Mucosa of rectum (tissue), 2 donors: ENCODE measurements at regions not wholly inside any gene's neighbourhood (a gene's known extent, or its start where the extent isn't known, plus 50 kb on each side); places are given as distances from the start of the nearest gene placed in this dataset.
"Not testable (repeated sequence)": the region's sequence is repeated elsewhere in the genome, so short reads cannot be mapped to it uniquely, and the experiment has no call there.

Experiments used
- H3K27ac ChIP-seq, 2 donors: one replicate each; pipeline ENCODE4 v1.7.0; 2013; ENCODE audit warnings: inconsistent platforms in 2 of 2, low read depth in 2 of 2, low read length in 2 of 2
- H3K27me3 ChIP-seq, 2 donors: one replicate each; pipeline ENCODE4 v1.7.0; 2013; ENCODE audit warnings: low read length in 2 of 2; ENCODE audit not compliant: control insufficient read depth in 2 of 2, insufficient read depth in 2 of 2
- H3K36me3 ChIP-seq, 2 donors: one replicate each; pipeline ENCODE4 v1.7.0; 2013; ENCODE audit warnings: low read length in 2 of 2; ENCODE audit not compliant: control insufficient read depth in 2 of 2, insufficient read depth in 2 of 2
- H3K4me1 ChIP-seq, 2 donors: one replicate each; pipeline ENCODE4 v1.7.0; 2013; ENCODE audit warnings: low read length in 2 of 2, mild to moderate bottlenecking in 1 of 2; ENCODE audit not compliant: control insufficient read depth in 2 of 2, insufficient read depth in 2 of 2
- H3K4me3 ChIP-seq, 2 donors: one replicate each; pipeline ENCODE4 v1.7.0; 2013; ENCODE audit warnings: low read length in 2 of 2
- H3K9ac ChIP-seq, 2 donors: one replicate each; pipeline ENCODE4 v1.7.0; 2013; ENCODE audit warnings: low read length in 2 of 2, low read depth in 1 of 2, mild to moderate bottlenecking in 1 of 2
- H3K9me3 ChIP-seq, 2 donors: one replicate each; pipeline ENCODE4 v1.7.0; 2013; ENCODE audit warnings: low read length in 2 of 2; ENCODE audit not compliant: control insufficient read depth in 2 of 2
- donor health status: healthy.
- donor health status: Normal muscosa, but diverticular disease.

DNA sequence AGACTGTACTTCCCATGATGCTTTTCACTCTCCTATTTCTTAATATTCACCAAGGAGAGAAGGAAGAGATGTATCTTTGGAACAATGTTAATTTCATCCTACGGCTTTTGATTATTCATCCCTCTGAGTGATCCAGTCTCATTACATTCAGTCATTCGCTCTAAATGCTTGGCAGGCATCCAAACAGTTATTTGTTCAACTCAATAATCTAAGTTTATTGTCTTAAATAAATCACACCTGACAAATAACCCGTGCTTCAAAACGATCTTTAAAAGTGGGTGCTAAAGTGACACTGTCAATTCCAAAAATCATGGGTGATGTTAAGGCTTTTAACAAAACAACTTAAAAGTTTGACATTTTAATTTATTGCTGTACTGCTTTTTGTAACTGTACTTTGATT, 233.1 kb downstream of the RASEF start:
- Histone ChIP-seq H3K9me3 (no peaks in the 10 kb centered on the region), H3K27ac (no peak overlapping the region), H3K4me1 (no peaks in the 10 kb centered on the region), H3K27me3 (no peaks in the 10 kb centered on the region), H3K9ac (no peak overlapping the region), H3K36me3 (no peaks in the 10 kb centered on the region), H3K4me3 (no peak overlapping the region)

DNA sequence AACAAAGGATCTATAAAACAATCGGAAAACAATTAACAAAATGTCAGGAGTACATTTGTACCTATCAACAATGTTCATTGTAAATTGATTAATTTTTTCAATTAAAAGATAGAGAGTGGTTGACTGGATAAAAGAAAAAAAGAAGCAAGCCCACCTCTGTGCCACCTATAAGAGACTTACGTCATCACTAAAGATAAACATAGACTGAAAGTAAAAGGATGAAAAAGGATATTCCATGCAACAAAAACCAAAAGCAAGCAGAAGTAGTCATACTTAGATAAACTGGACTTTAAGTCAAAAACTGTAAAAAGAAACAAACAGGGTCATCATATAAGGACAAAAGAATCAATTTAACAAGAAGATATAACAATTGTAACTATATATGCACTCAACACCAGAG, 197.4 kb downstream of the RASEF start:
- H3K36me3 ChIP-seq = no peaks in the 10 kb centered on the region
- no peaks in the 10 kb centered on the region for H3K4me1 ChIP-seq
- no peak overlapping the region for H3K9ac ChIP-seq
- no peak overlapping the region for H3K4me3 ChIP-seq
- H3K27ac ChIP-seq = no peak overlapping the region
- no peaks in the 10 kb centered on the region for H3K9me3 ChIP-seq
- H3K27me3 ChIP-seq = no peaks in the 10 kb centered on the region

GRCh38 chr9:82880336-82881050, 182.4 kb downstream of the RASEF start:
- Histone ChIP-seq H3K4me3 (no peak overlapping the region), H3K36me3 (no peaks in the 10 kb centered on the region), H3K4me1 (no peaks in the 10 kb centered on the region), H3K9me3 (no peaks in the 10 kb centered on the region), H3K9ac (no peak overlapping the region), H3K27me3 (no peaks in the 10 kb centered on the region), H3K27ac (no peak overlapping the region)

- Histone ChIP-seq H3K27ac (no peak overlapping the region), H3K9ac (no peak overlapping the region), H3K27me3 (no peaks in the 10 kb centered on the region), H3K4me1 (no peaks in the 10 kb centered on the region), H3K36me3 (no peaks in the 10 kb centered on the region), H3K9me3 (no peaks in the 10 kb centered on the region), H3K4me3 (no peak overlapping the region)
Observed at GRCh38 chr9:82882138-82882537, 180.8 kb downstream of the RASEF start.

GRCh38 chr9:82882748-82883147, 180.2 kb downstream of the RASEF start:
- Histone ChIP-seq H3K27ac (no peak overlapping the region), H3K9me3 (no peaks in the 10 kb centered on the region), H3K36me3 (no peaks in the 10 kb centered on the region), H3K27me3 (no peaks in the 10 kb centered on the region), H3K9ac (no peak overlapping the region), H3K4me3 (no peak overlapping the region), H3K4me1 (no peaks in the 10 kb centered on the region)

- no peaks in the 10 kb centered on the region for H3K4me1 ChIP-seq
- no peak overlapping the region for H3K4me3 ChIP-seq
- H3K36me3 ChIP-seq = no peaks in the 10 kb centered on the region
- H3K27me3 ChIP-seq = no peaks in the 10 kb centered on the region
- H3K27ac ChIP-seq = no peak overlapping the region
- no peaks in the 10 kb centered on the region for H3K9me3 ChIP-seq
- no peak overlapping the region for H3K9ac ChIP-seq
Observed at GRCh38 chr9:82883436-82883835, 179.5 kb downstream of the RASEF start.

DNA sequence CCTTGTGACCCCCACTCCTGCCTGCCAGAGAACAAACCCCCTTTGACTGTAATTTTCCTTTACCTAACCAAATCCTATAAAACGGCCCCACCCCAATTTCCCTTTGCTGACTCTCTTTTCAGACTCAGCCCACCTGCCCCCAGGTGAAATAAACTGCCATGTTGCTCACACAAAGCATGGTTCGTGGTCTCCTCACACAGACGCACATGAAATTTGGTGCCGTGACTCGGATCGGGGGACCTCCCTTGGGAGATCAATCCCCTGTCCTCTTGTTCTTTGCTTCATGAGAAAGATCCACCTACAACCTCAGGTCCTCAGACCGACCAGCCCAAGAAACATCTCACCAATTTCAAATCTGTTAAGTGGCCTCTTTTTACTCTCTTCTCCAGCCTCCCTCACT, 179.0 kb downstream of the RASEF start:
- H3K36me3 ChIP-seq, H3K9ac ChIP-seq, H3K27ac ChIP-seq, H3K9me3 ChIP-seq, H3K4me1 ChIP-seq, H3K4me3 ChIP-seq, H3K27me3 ChIP-seq: not testable (repeated sequence)

GRCh38 chr9:82890401-82890800, 172.5 kb downstream of the RASEF start:
- Histone ChIP-seq H3K27ac (no peak overlapping the region), H3K27me3 (no peaks in the 10 kb centered on the region), H3K9me3 (no peaks in the 10 kb centered on the region), H3K4me3 (no peak overlapping the region), H3K4me1 (peaks cover 6 to 14% of the 10 kb centered on the region in 2 donors), H3K9ac (no peak overlapping the region), H3K36me3 (no peaks in the 10 kb centered on the region)

- Histone ChIP-seq H3K9ac (no peak overlapping the region), H3K36me3 (no peaks in the 10 kb centered on the region), H3K4me3 (no peak overlapping the region), H3K4me1 (peaks cover 6 to 16% of the 10 kb centered on the region in 2 donors), H3K9me3 (no peaks in the 10 kb centered on the region), H3K27ac (no peak overlapping the region), H3K27me3 (no peaks in the 10 kb centered on the region)
Observed at GRCh38 chr9:82890865-82891264, 172.1 kb downstream of the RASEF start.

GRCh38 chr9:82891321-82891720, 171.6 kb downstream of the RASEF start:
- H3K9me3 ChIP-seq = no peaks in the 10 kb centered on the region
- H3K4me1 ChIP-seq = peaks cover 10 to 20% of the 10 kb centered on the region in 2 donors
- no peaks in the 10 kb centered on the region for H3K36me3 ChIP-seq
- no peak overlapping the region for H3K27ac ChIP-seq
- no peaks in the 10 kb centered on the region for H3K27me3 ChIP-seq
- H3K4me3 ChIP-seq = no peak overlapping the region
- no peak overlapping the region for H3K9ac ChIP-seq

DNA sequence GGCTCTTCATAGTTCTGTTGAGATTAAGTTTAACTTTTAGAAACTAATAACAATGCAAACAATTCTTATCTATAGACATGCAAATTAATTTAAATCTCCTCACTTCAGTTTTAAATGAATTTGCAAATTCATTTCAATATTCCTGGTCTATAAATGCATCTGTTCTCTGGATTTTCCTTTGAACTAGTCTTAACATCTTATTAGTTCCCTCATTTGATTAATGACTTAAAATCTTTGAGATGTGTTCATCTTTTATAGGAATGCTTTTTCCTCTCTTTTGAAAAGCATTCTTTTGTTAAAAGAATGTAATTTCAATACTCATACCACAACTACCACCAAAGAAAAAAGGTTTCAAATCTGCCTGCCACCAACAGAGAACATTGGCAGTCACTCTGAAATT, 169.4 kb downstream of the RASEF start:
- H3K9me3 ChIP-seq = no peaks in the 10 kb centered on the region
- no peak overlapping the region for H3K4me3 ChIP-seq
- no peaks in the 10 kb centered on the region for H3K27me3 ChIP-seq
- H3K9ac ChIP-seq = no peak overlapping the region
- no peak overlapping the region for H3K27ac ChIP-seq
- peaks cover 12 to 23% of the 10 kb centered on the region in 2 donors for H3K4me1 ChIP-seq
- no peaks in the 10 kb centered on the region for H3K36me3 ChIP-seq
